ENCODE measurements at regions not wholly inside any gene's neighbourhood (a gene's known extent, or its start where the extent isn't known, plus 50 kb on each side); places are given as distances from the start of the nearest gene placed in this dataset.

DNA sequence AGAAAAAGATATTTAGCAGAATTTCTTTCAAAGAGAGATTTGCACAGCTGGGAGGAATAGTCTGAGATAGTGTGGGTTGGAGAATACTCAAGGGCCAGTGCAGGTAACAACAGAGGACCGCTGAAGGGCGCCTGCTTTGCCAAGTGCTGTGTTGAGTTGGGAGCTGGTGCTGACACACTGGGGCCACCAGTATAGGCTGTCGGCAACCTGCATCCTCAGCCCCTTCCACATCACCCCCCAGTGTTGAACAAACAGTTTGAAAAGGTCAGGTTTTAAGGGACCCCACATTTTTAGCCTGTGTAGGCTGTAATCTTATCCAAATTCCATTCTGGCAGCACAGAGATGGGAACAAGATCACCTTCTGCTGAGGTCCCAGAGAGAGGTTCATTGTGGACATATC, 96.6 kb downstream of the ABHD5 start:
- DNase-seq (no peak), ATAC-seq (no peak)
- Histone ChIP-seq H3K4me3 (no peak overlapping the region), H3K4me1 (no peaks in the 10 kb centered on the region), H3K36me3 (no peaks in the 10 kb centered on the region), H3K27ac (no peak overlapping the region), H3K27me3 (peaks cover 0 to 6% of the 10 kb centered on the region in 2 donors), H3K9me3 (no peaks in the 10 kb centered on the region)
- intact Hi-C loops (cut with DNase I) = no loop called here
- TF ChIP-seq, protein P1, sequence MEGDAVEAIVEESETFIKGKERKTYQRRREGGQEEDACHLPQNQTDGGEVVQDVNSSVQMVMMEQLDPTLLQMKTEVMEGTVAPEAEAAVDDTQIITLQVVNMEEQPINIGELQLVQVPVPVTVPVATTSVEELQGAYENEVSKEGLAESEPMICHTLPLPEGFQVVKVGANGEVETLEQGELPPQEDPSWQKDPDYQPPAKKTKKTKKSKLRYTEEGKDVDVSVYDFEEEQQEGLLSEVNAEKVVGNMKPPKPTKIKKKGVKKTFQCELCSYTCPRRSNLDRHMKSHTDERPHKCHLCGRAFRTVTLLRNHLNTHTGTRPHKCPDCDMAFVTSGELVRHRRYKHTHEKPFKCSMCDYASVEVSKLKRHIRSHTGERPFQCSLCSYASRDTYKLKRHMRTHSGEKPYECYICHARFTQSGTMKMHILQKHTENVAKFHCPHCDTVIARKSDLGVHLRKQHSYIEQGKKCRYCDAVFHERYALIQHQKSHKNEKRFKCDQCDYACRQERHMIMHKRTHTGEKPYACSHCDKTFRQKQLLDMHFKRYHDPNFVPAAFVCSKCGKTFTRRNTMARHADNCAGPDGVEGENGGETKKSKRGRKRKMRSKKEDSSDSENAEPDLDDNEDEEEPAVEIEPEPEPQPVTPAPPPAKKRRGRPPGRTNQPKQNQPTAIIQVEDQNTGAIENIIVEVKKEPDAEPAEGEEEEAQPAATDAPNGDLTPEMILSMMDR (IDR thresholded peaks at IDR 0.05) = no peak

DNA sequence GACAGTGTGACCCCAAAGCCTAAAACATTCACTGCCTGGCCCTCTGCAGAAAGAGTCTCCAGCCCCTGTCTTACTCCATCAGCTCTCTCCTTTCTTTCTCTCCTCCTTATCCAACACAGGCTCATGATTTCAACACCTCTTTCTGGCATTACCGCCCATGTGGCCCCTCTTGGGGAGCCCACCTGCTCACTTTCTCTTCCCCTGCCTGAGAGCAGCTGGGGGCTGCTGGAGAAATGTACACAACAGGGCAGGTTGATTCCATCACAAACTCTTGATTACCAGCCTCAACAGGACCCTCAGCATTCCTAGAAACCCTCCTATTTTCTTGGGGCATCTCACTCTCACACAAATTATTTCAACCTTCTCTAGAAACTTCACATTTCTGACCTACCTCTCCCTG, 98.3 kb downstream of the ABHD5 start:
- Histone ChIP-seq H3K27me3 (peaks cover 0 to 6% of the 10 kb centered on the region in 2 donors), H3K4me3 (no peak overlapping the region), H3K9me3 (no peaks in the 10 kb centered on the region), H3K4me1 (no peaks in the 10 kb centered on the region), H3K36me3 (no peaks in the 10 kb centered on the region), H3K27ac (no peak overlapping the region)
- no peak for DNase-seq
- ATAC-seq = no peak
- intact Hi-C loops (cut with DNase I) = no loop called here
- TF ChIP-seq, protein P1 (IDR thresholded peaks at IDR 0.05) = no peak

DNA sequence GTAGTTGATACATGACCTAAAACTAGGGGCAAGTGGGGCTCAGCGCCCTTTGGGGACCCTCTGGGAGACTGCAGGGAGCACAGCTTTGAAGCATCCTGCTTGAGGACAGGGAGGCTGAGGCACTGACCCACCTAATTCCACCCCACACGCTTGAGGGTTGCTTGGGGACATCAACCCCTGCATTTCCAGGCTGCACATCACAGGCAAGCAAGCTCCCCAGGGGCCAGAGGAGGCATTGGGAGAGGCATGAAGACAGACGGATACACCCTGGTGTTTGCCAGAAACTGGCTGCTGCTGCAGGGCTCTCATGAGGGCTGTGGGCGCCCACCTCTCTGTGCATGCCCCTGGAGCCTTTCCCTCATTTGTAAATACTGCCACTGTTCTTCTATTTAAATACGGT, 99.3 kb downstream of the ABHD5 start:
- H3K27me3 ChIP-seq = peaks cover 0 to 6% of the 10 kb centered on the region in 2 donors
- ATAC-seq (no peak), DNase-seq (no peak)

DNA sequence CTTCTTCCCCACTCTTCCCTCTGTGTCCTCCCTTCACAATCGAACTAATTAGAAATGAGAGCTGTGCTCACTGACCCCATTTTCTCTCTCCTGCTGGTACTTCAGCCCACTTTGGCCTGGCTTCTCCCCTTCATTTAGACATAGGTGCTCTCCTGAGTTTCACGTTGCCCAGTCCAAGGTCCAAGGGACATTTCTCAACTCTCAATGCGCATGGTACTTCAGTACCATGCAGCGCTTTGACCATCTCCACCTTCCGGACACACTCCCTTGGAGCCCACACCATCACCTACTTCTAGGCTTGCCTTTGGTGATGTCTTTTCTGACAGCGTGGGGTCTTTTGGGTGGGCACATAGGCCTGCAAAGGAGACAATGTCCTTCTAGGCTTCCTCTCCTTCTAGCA, 99.7 kb downstream of the ABHD5 start:
- H3K27ac ChIP-seq = no peak overlapping the region
- no peak for ATAC-seq
- TF ChIP-seq, protein P1 (IDR thresholded peaks at IDR 0.05) = no peak
- no peaks in the 10 kb centered on the region for H3K36me3 ChIP-seq
- H3K9me3 ChIP-seq = no peaks in the 10 kb centered on the region
- DNase-seq = no peak
- H3K27me3 ChIP-seq = peaks cover 0 to 6% of the 10 kb centered on the region in 2 donors
- intact Hi-C loops (cut with DNase I) = no loop called here
- no peaks in the 10 kb centered on the region for H3K4me1 ChIP-seq
- no peak overlapping the region for H3K4me3 ChIP-seq

More for the DNA sequence above, 99.3 kb downstream of the ABHD5 start:
- intact Hi-C loops (cut with DNase I) = no loop called here
- TF ChIP-seq, protein P1 (IDR thresholded peaks at IDR 0.05) = no peak
- H3K27ac ChIP-seq = no peak overlapping the region
- no peaks in the 10 kb centered on the region for H3K4me1 ChIP-seq
- no peak overlapping the region for H3K4me3 ChIP-seq
- H3K9me3 ChIP-seq = no peaks in the 10 kb centered on the region
- H3K36me3 ChIP-seq = no peaks in the 10 kb centered on the region

DNA sequence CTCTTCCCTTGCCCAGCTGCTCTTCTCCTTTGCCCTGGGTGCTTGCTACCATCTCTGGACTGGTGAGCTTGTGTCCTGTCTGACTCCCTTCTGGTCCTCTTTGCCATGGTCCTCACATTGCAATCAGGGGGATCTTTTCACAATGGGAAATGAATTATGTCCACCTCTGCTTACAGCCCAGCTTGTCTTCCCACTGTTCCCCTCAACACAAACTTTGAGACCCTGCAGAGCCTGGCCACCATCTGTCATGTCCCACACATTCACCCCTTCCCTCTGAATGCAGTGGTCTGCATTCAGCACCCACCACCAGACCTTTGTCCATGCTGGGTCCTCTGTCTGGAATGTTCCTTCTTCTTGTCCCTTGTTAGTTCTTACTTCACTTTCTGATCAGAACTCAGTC, 100.5 kb downstream of the ABHD5 start:
- Histone ChIP-seq H3K9me3 (no peaks in the 10 kb centered on the region), H3K27ac (no peak overlapping the region), H3K27me3 (peaks cover 0 to 4% of the 10 kb centered on the region in 2 donors), H3K4me1 (no peaks in the 10 kb centered on the region), H3K36me3 (no peaks in the 10 kb centered on the region), H3K4me3 (no peak overlapping the region)
- no peak for DNase-seq
- TF ChIP-seq, protein P1 (IDR thresholded peaks at IDR 0.05) = no peak
- ATAC-seq = no peak
- intact Hi-C loops (cut with DNase I) = no loop called here
